GM12873 (cell line): ENCODE measurements at regions not wholly inside any gene's neighbourhood (a gene's known extent, or its start where the extent isn't known, plus 50 kb on each side); places are given as distances from the start of the nearest gene placed in this dataset.

Experiments
- CTCF ChIP-seq: IDR thresholded peaks from 2 replicates; pipeline ENCODE4 v1.5.1; 2012; ENCODE audit warnings: low read depth, mild to moderate bottlenecking, moderate library complexity, low read length, control low read depth; ENCODE audit not compliant: insufficient read depth; ENCODE audit errors: missing control alignments

GRCh38 chr21:32135401-32136363, 143.2 kb downstream of the MIS18A start:
- TF ChIP-seq CTCF, result peak; percentile 24

GRCh38 chr21:32134441-32135130, 144.3 kb downstream of the MIS18A start:
- TF ChIP-seq CTCF, result no peak

GRCh38 chr21:32132881-32133280, 146.0 kb downstream of the MIS18A start:
- TF ChIP-seq CTCF, result no peak

- TF ChIP-seq CTCF, result no peak
Observed at GRCh38 chr21:32132409-32132808, 146.4 kb downstream of the MIS18A start.

- no peak for TF ChIP-seq CTCF
Observed at GRCh38 chr21:32131960-32132359, 146.9 kb downstream of the MIS18A start.

GRCh38 chr21:32131164-32131563, 147.7 kb downstream of the MIS18A start:
- TF ChIP-seq CTCF, result no peak
